Natural killer cell (primary cell): ENCODE measurements at regions not wholly inside any gene's neighbourhood (a gene's known extent, or its start where the extent isn't known, plus 50 kb on each side); places are given as distances from the start of the nearest gene placed in this dataset.

ENCODE experiments used
- ATAC-seq, 3 donors: fragments of 150-1000 bp in 2 of 3; fragments of 200-7000 bp in 1 of 3; cut with Tn5 transposase; 1 replicate in 1 of 3; 2 replicates in 2 of 3; pipeline ENCODE4 v1.10.0; 2021; ENCODE audit warnings: mild to moderate bottlenecking in 2 of 3, moderate library complexity in 2 of 3
- DNase-seq, 2 donors: peaks; one replicate each; pipeline versions ENCODE4 v3.0.0 to v3.0.0-alpha.2; 2013 to 2021; ENCODE audit warnings: mixed read lengths in 1 of 2
- H3K27ac ChIP-seq: one replicate; pipeline ENCODE4 v1.5.1; 2013; ENCODE audit warnings: mild to moderate bottlenecking, low read length
- H3K27me3 ChIP-seq: one replicate; pipeline ENCODE4 v1.6.1; 2013; ENCODE audit warnings: low read length; ENCODE audit not compliant: control insufficient read depth, insufficient read depth
- H3K36me3 ChIP-seq: one replicate; pipeline ENCODE4 v1.6.1; 2013; ENCODE audit warnings: low read length; ENCODE audit not compliant: control insufficient read depth, insufficient read depth
- H3K4me1 ChIP-seq: one replicate; pipeline ENCODE4 v1.6.1; 2013; ENCODE audit warnings: low read length; ENCODE audit not compliant: control insufficient read depth, insufficient read depth
- H3K4me3 ChIP-seq: one replicate; pipeline ENCODE4 v1.5.1; 2013; ENCODE audit warnings: low read length
- H3K9me3 ChIP-seq: one replicate; pipeline ENCODE4 v1.6.1; 2013; ENCODE audit warnings: low read length; ENCODE audit not compliant: control insufficient read depth, insufficient read depth
- H3K27ac Mint-ChIP-seq, 2 donors: one replicate each; pipeline ENCODE4 v1.8.0; 2022; ENCODE audit warnings: mild to moderate bottlenecking in 2 of 2, mixed read lengths in 2 of 2, moderate library complexity in 1 of 2
- H3K27me3 Mint-ChIP-seq, 2 donors: one replicate each; pipeline ENCODE4 v1.8.0; 2022; ENCODE audit warnings: low read depth in 2 of 2, mixed read lengths in 2 of 2
- H3K36me3 Mint-ChIP-seq: one replicate; pipeline ENCODE4 v1.8.0; 2022; ENCODE audit warnings: mixed read lengths
- H3K4me1 Mint-ChIP-seq, 2 donors: one replicate each; pipeline ENCODE4 v1.8.0; 2022; ENCODE audit warnings: mixed read lengths in 2 of 2
- H3K4me3 Mint-ChIP-seq: one replicate; pipeline ENCODE4 v1.8.0; 2022; ENCODE audit warnings: mild to moderate bottlenecking, moderate library complexity, mixed read lengths
- H3K9me3 Mint-ChIP-seq, 2 donors: one replicate each; pipeline ENCODE4 v1.8.0; 2022; ENCODE audit warnings: mixed read lengths in 2 of 2
- CTCF ChIP-seq: fragments of 200-600 bp; IDR thresholded peaks from one replicate; pipeline ENCODE4 v1.8.0; 2022; ENCODE audit warnings: antibody characterized with exemption
- WGBS: methylation state at CpG from one replicate; pipeline ENCODE4 v1.1.7; 2013; ENCODE audit warnings: missing lambda C conversion rate; ENCODE audit not compliant: insufficient coverage; 5-methylcytosine and 5-hydroxymethylcytosine counted together
- intact Hi-C: fragments of 100-400 bp; cut with micrococcal nuclease; formaldehyde crosslinking; loops from one replicate; pipeline ENCODE4 v1.14.2; 2022

DNA sequence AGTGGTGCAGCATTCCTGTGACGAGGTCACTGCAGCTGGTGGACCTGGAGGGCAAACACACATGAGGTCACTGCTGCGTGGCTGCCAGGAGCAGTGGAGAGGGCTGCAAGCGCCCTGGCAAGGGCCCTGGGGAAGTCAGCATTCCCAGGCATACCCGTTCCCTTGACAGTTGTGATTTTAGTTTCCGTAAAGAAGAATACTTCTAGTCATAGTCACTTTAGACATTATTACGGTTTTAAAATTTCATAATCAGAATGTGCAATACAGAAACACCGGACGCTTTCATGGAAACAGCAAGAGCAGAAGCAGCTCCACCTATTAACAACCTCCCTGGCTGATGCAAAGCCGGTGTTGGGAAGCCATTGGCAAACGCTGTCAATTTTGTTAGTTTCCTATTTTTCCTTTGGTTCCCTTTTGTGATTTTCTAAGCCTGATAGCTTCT is 129.8 kb downstream of the GADD45G start:
- ATAC-seq = no peak
- 91% methylated on average over 10 of the region's 10 CpGs for WGBS
- Mint-ChIP-seq H3K27ac (no peak overlapping the region), H3K4me1 (no peaks in the 10 kb centered on the region), H3K27me3 (peaks cover 14 to 25% of the 10 kb centered on the region in 2 donors), H3K4me3 (no peak overlapping the region), H3K36me3 (no peaks in the 10 kb centered on the region), H3K9me3 (no peaks in the 10 kb centered on the region)
- intact Hi-C loops = no loop called here
- no peak for TF ChIP-seq CTCF
- Histone ChIP-seq H3K4me1 (peaks cover 3% of the 10 kb centered on the region), H3K4me3 (no peak overlapping the region), H3K27ac (no peak overlapping the region), H3K27me3 (no peaks in the 10 kb centered on the region), H3K36me3 (no peaks in the 10 kb centered on the region), H3K9me3 (no peaks in the 10 kb centered on the region)
- DNase-seq = no peak

- H3K4me3 Mint-ChIP-seq = no peak overlapping the region
- Histone ChIP-seq H3K9me3 (no peaks in the 10 kb centered on the region), H3K27me3 (no peaks in the 10 kb centered on the region), H3K4me1 (peaks cover 38% of the 10 kb centered on the region), H3K4me3 (no peak overlapping the region), H3K36me3 (no peaks in the 10 kb centered on the region), H3K27ac (no peak overlapping the region)
- no peaks in the 10 kb centered on the region for H3K9me3 Mint-ChIP-seq
- no peaks in the 10 kb centered on the region for H3K36me3 Mint-ChIP-seq
- H3K27ac Mint-ChIP-seq = no peak overlapping the region
- H3K4me1 Mint-ChIP-seq = peaks cover 16 to 18% of the 10 kb centered on the region in 2 donors
- peaks cover 15 to 28% of the 10 kb centered on the region in 2 donors for H3K27me3 Mint-ChIP-seq
- intact Hi-C loops = no loop called here
- TF ChIP-seq CTCF = no peak
- DNase-seq (no peak), ATAC-seq (no peak)
- 93% methylated on average over 10 of the region's 11 CpGs for WGBS
Measured at GRCh38 chr9:89738137-89738932, 133.5 kb downstream of the GADD45G start.

GRCh38 chr9:89739511-89739910 is 134.7 kb downstream of the GADD45G start:
- intact Hi-C loops = no loop called here
- H3K4me3 ChIP-seq = no peak overlapping the region
- H3K4me3 Mint-ChIP-seq = no peak overlapping the region
- no peaks in the 10 kb centered on the region for H3K9me3 ChIP-seq
- ATAC-seq (no peak), DNase-seq (no peak)
- peaks cover 13 to 22% of the 10 kb centered on the region in 2 donors for H3K27me3 Mint-ChIP-seq
- no peaks in the 10 kb centered on the region for H3K36me3 Mint-ChIP-seq
- no peaks in the 10 kb centered on the region for H3K36me3 ChIP-seq
- no peaks in the 10 kb centered on the region for H3K27me3 ChIP-seq
- peaks cover 50% of the 10 kb centered on the region for H3K4me1 ChIP-seq
- H3K27ac ChIP-seq = no peak overlapping the region
- no peaks in the 10 kb centered on the region for H3K9me3 Mint-ChIP-seq
- no peak for TF ChIP-seq CTCF
- H3K4me1 Mint-ChIP-seq = peaks cover 22 to 25% of the 10 kb centered on the region in 2 donors
- no peak overlapping the region for H3K27ac Mint-ChIP-seq
- WGBS = 67% methylated on average over 4 of the region's 4 CpGs

- no peak for ATAC-seq
- TF ChIP-seq CTCF = no peak
- no peak overlapping the region for H3K4me3 Mint-ChIP-seq
- H3K4me1 ChIP-seq = peaks cover 54% of the 10 kb centered on the region
- 90% methylated on average over 9 of the region's 9 CpGs for WGBS
- no peak overlapping the region for H3K27ac ChIP-seq
- H3K9me3 Mint-ChIP-seq = no peaks in the 10 kb centered on the region
- H3K27me3 Mint-ChIP-seq = peaks cover 13 to 22% of the 10 kb centered on the region in 2 donors
- no peak for DNase-seq
- no peaks in the 10 kb centered on the region for H3K9me3 ChIP-seq
- no peaks in the 10 kb centered on the region for H3K36me3 Mint-ChIP-seq
- intact Hi-C loops = no loop called here
- H3K4me1 Mint-ChIP-seq = peaks cover 22 to 25% of the 10 kb centered on the region in 2 donors
- no peak overlapping the region for H3K27ac Mint-ChIP-seq
- no peaks in the 10 kb centered on the region for H3K36me3 ChIP-seq
- no peak overlapping the region for H3K4me3 ChIP-seq
- H3K27me3 ChIP-seq = no peaks in the 10 kb centered on the region
Measured at GRCh38 chr9:89739916-89740315, 135.1 kb downstream of the GADD45G start.
